Choroid plexus epithelial cell (primary cell): ENCODE measurements at regions not wholly inside any gene's neighbourhood (a gene's known extent, or its start where the extent isn't known, plus 50 kb on each side); places are given as distances from the start of the nearest gene placed in this dataset.
"Not testable (repeated sequence)": the region's sequence is repeated elsewhere in the genome, so short reads cannot be mapped to it uniquely, and the experiment has no call there.

Source experiments
- DNase-seq: peaks from one replicate; pipeline ENCODE4 v3.0.0-alpha.2; 2010; ENCODE audit warnings: low read depth
- H3K4me3 ChIP-seq: 2 replicates; pipeline ENCODE4 v1.5.1; 2011; ENCODE audit warnings: low read depth, mild to moderate bottlenecking, control low read depth, low read length, moderate library complexity
- CTCF ChIP-seq: conservative IDR thresholded peaks from 2 replicates; pipeline ENCODE4 v1.5.1; 2011; ENCODE audit warnings: low read depth, mild to moderate bottlenecking, control low read depth, inconsistent platforms, low read length, moderate library complexity

GRCh38 chr16:62760398-62760797 lies 724.2 kb upstream of the CDH8 start:
- DNase-seq = no peak
- H3K4me3 ChIP-seq = no peak overlapping the region
- TF ChIP-seq CTCF = no peak

- TF ChIP-seq CTCF = no peak
- H3K4me3 ChIP-seq = no peak overlapping the region
- no peak for DNase-seq
Observed at GRCh38 chr16:62755938-62756337, 719.7 kb upstream of the CDH8 start.

- no peak for TF ChIP-seq CTCF
- no peak overlapping the region for H3K4me3 ChIP-seq
- DNase-seq = no peak
Observed at GRCh38 chr16:62752854-62753253, 716.6 kb upstream of the CDH8 start.

- no peak for DNase-seq
- TF ChIP-seq CTCF = no peak
Observed at GRCh38 chr16:62751218-62751617, 715.0 kb upstream of the CDH8 start.

GRCh38 chr16:62741692-62742091 lies 705.5 kb upstream of the CDH8 start:
- no peak for DNase-seq
- no peak overlapping the region for H3K4me3 ChIP-seq
- no peak for TF ChIP-seq CTCF

More at GRCh38 chr16:62751218-62751617, 715.0 kb upstream of the CDH8 start:
- no peak overlapping the region for H3K4me3 ChIP-seq

- no peak overlapping the region for H3K4me3 ChIP-seq
- no peak for TF ChIP-seq CTCF
- DNase-seq = no peak
Observed at GRCh38 chr16:62738666-62739460, 702.6 kb upstream of the CDH8 start.

- TF ChIP-seq CTCF = no peak
- H3K4me3 ChIP-seq = no peak overlapping the region
- DNase-seq = no peak
Observed at GRCh38 chr16:62732092-62732491, 695.9 kb upstream of the CDH8 start.

- not testable (repeated sequence) for DNase-seq, H3K4me3 ChIP-seq
Observed at GRCh38 chr16:62724670-62725269, 688.5 kb upstream of the CDH8 start.
